ENCODE measurements at regions not wholly inside any gene's neighbourhood (a gene's known extent, or its start where the extent isn't known, plus 50 kb on each side); places are given as distances from the start of the nearest gene placed in this dataset.

DNA sequence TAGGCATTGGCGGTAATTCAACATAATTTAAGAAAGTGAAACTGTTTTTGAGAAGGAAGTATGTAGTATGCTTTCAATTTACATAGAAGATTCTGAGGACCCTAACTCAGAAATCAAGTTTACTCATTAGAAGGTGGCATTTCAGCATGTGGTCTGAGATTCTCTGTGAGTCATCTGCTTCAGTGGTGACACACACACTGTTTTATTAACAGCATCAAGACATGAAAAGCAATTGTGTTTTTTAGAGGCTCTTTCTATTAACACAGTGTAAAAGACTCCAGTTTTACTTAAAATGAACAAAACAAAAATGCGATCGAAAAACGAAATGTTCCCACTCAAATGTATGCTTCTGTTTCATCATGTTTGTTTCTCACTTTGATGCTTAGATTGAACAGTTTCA, 802.1 kb upstream of the SLITRK6 start:
- TF ChIP-seq POLR2A (IDR thresholded peaks at IDR 0.05), result no peak
- TF ChIP-seq, protein P1, sequence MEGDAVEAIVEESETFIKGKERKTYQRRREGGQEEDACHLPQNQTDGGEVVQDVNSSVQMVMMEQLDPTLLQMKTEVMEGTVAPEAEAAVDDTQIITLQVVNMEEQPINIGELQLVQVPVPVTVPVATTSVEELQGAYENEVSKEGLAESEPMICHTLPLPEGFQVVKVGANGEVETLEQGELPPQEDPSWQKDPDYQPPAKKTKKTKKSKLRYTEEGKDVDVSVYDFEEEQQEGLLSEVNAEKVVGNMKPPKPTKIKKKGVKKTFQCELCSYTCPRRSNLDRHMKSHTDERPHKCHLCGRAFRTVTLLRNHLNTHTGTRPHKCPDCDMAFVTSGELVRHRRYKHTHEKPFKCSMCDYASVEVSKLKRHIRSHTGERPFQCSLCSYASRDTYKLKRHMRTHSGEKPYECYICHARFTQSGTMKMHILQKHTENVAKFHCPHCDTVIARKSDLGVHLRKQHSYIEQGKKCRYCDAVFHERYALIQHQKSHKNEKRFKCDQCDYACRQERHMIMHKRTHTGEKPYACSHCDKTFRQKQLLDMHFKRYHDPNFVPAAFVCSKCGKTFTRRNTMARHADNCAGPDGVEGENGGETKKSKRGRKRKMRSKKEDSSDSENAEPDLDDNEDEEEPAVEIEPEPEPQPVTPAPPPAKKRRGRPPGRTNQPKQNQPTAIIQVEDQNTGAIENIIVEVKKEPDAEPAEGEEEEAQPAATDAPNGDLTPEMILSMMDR (IDR thresholded peaks at IDR 0.05), result no peak
